NCI-H146 treated with DMSO at 0.1 percent for 48 hours (cell line): ENCODE measurements at regions not wholly inside any gene's neighbourhood (a gene's known extent, or its start where the extent isn't known, plus 50 kb on each side); places are given as distances from the start of the nearest gene placed in this dataset.

Source experiments
- DNase-seq: peaks from one replicate; lab custom pipeline; 2025; ENCODE audit not compliant: unreplicated experiment; lab: John Stamatoyannopoulos, UW

- DNase-seq, result no peak
Observed at GRCh38 chr18:47758000-47758399, 172.5 kb downstream of the SMAD2 start.

GRCh38 chr18:47756364-47757016 lies 174.0 kb downstream of the SMAD2 start:
- peak; percentile 76 for DNase-seq

GRCh38 chr18:47755102-47755456 lies 175.4 kb downstream of the SMAD2 start:
- no peak for DNase-seq

- DNase-seq, result peak; percentile 86
Observed at GRCh38 chr18:47754311-47755101, 176.0 kb downstream of the SMAD2 start.

- no peak for DNase-seq
Observed at GRCh38 chr18:47752796-47753645, 177.4 kb downstream of the SMAD2 start.

- DNase-seq, result no peak
Observed at GRCh38 chr18:47750889-47751423, 179.5 kb downstream of the SMAD2 start.

- no peak for DNase-seq
Observed at GRCh38 chr18:47749600-47749973, 180.9 kb downstream of the SMAD2 start.

- peak; percentile 48 for DNase-seq
Observed at GRCh38 chr18:47748847-47749599, 181.4 kb downstream of the SMAD2 start.

- no peak for DNase-seq
Observed at GRCh38 chr18:47748093-47748796, 182.2 kb downstream of the SMAD2 start.

GRCh38 chr18:47747260-47747795 lies 183.1 kb downstream of the SMAD2 start:
- DNase-seq, result no peak

- no peak for DNase-seq
Observed at GRCh38 chr18:47746615-47747014, 183.8 kb downstream of the SMAD2 start.

- DNase-seq, result no peak
Observed at GRCh38 chr18:47745227-47745626, 185.2 kb downstream of the SMAD2 start.

GRCh38 chr18:47737956-47738355 lies 192.5 kb downstream of the SMAD2 start:
- no peak for DNase-seq

GRCh38 chr18:47737198-47737830 lies 193.1 kb downstream of the SMAD2 start:
- DNase-seq, result no peak

GRCh38 chr18:47736376-47737140 lies 193.9 kb downstream of the SMAD2 start:
- DNase-seq, result no peak

GRCh38 chr18:47735041-47735702 lies 195.3 kb downstream of the SMAD2 start:
- no peak for DNase-seq

- peak; percentile 68 for DNase-seq
Observed at GRCh38 chr18:47731276-47731675, 199.2 kb downstream of the SMAD2 start.

GRCh38 chr18:47730795-47731194 lies 199.7 kb downstream of the SMAD2 start:
- DNase-seq, result no peak
